CD4-positive, CD25-positive, alpha-beta regulatory T cell (primary cell): ENCODE measurements at regions not wholly inside any gene's neighbourhood (a gene's known extent, or its start where the extent isn't known, plus 50 kb on each side); places are given as distances from the start of the nearest gene placed in this dataset.
"Not testable (repeated sequence)": the region's sequence is repeated elsewhere in the genome, so short reads cannot be mapped to it uniquely, and the experiment has no call there.

Experiments used
- ATAC-seq, 2 donors: fragments of 150-1000 bp; cut with Tn5 transposase; one replicate each; pipeline ENCODE4 v1.10.0; 2021; ENCODE audit warnings: low read depth in 2 of 2, moderate number of reproducible peaks in 2 of 2, moderate library complexity in 1 of 2
- DNase-seq, 3 donors: peaks; one replicate each; pipeline versions ENCODE4 v3.0.0 to v3.0.0-alpha.2; 2012 to 2022; ENCODE audit warnings: mixed read lengths in 1 of 3
- H3K27ac ChIP-seq: one replicate; pipeline ENCODE4 v1.7.0; 2013; ENCODE audit warnings: mild to moderate bottlenecking, low read length; ENCODE audit not compliant: insufficient read depth, poor library complexity, severe bottlenecking
- H3K27me3 ChIP-seq: one replicate; pipeline ENCODE4 v1.7.0; 2013; ENCODE audit warnings: low read length; ENCODE audit not compliant: control insufficient read depth, insufficient read depth
- H3K36me3 ChIP-seq: one replicate; pipeline ENCODE4 v1.7.0; 2013; ENCODE audit warnings: mild to moderate bottlenecking, low read length, moderate library complexity; ENCODE audit not compliant: control insufficient read depth, insufficient read depth
- H3K4me1 ChIP-seq: 2 replicates; pipeline ENCODE4 v1.7.0; 2013; ENCODE audit warnings: mild to moderate bottlenecking, low read length; ENCODE audit not compliant: insufficient read depth, control insufficient read depth, poor library complexity, severe bottlenecking
- H3K4me3 ChIP-seq: one replicate; pipeline ENCODE4 v1.7.0; 2013; ENCODE audit warnings: low read depth, mild to moderate bottlenecking, low read length, moderate library complexity
- H3K9me3 ChIP-seq, 2 experiments: 1 replicate in 1 of 2; 2 replicates in 1 of 2; pipeline ENCODE4 v1.7.0; 2013; ENCODE audit warnings: low read length in 2 of 2, mild to moderate bottlenecking in 1 of 2, moderate library complexity in 1 of 2; ENCODE audit not compliant: control insufficient read depth in 2 of 2
- H3K27ac Mint-ChIP-seq, 3 donors: one replicate each; pipeline ENCODE4 v1.8.0; 2020 to 2022; ENCODE audit warnings: mild to moderate bottlenecking in 3 of 3, mixed read lengths in 3 of 3, moderate library complexity in 2 of 3
- H3K27me3 Mint-ChIP-seq: one replicate; pipeline ENCODE4 v1.8.0; 2022; ENCODE audit warnings: mild to moderate bottlenecking, mixed read lengths
- H3K36me3 Mint-ChIP-seq: one replicate; pipeline ENCODE4 v1.8.0; 2020; ENCODE audit warnings: mixed read lengths
- H3K4me1 Mint-ChIP-seq, 4 donors: one replicate each; pipeline ENCODE4 v1.8.0; 2020 to 2022; ENCODE audit warnings: mixed read lengths in 4 of 4, mild to moderate bottlenecking in 1 of 4
- H3K4me3 Mint-ChIP-seq, 4 donors: one replicate each; pipeline ENCODE4 v1.8.0; 2020 to 2022; ENCODE audit warnings: mild to moderate bottlenecking in 4 of 4, mixed read lengths in 4 of 4, moderate library complexity in 3 of 4
- H3K9me3 Mint-ChIP-seq, 7 donors: one replicate each; pipeline ENCODE4 v1.8.0; 2020 to 2022; ENCODE audit warnings: mixed read lengths in 7 of 7, mild to moderate bottlenecking in 3 of 7, moderate library complexity in 2 of 7

DNA sequence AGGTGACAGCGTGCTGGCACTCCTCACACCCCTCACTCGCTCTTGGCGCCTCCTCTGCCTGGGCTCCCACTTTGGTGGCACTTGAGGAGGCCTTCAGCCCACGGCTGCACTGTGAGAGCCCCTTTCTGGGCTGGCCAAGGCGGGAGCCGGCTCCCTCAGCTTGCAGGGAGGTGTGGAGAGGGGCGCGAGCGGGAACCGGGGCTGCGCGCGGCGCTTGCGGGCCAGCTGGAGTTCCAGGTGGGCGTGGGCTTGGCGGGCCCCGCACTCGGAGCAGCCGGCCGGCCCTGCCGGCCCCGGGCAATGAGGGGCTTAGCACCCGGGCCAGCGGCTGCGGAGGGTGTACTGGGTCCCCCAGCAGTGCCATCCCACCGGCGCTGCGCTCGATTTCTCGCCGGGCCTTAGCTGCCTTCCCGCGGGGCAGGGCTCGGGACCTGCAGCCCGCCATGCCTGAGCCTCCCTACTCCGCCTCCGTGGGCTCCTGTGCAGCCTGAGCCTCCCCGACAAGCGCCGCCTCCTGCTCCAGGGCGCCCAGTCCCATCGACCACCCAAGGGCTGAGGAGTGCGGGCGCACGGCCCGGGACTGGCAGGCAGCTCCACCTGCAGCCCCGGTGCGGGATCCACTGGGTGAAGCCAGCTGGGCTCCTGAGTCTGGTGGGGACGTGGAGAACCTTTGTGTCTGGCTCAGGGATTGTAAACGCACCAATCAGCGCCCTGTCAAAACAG, 247.7 kb upstream of the SLIT2 start:
- H3K36me3 Mint-ChIP-seq, H3K4me3 Mint-ChIP-seq, H3K4me1 Mint-ChIP-seq, H3K36me3 ChIP-seq, DNase-seq, H3K27ac ChIP-seq, H3K9me3 ChIP-seq, H3K27me3 Mint-ChIP-seq, H3K27ac Mint-ChIP-seq, H3K4me3 ChIP-seq, H3K27me3 ChIP-seq, H3K4me1 ChIP-seq, ATAC-seq: not testable (repeated sequence)
- H3K9me3 Mint-ChIP-seq: peaks cover 0 to 23% (median 10%) of the 10 kb centered on the region in 7 donors

DNA sequence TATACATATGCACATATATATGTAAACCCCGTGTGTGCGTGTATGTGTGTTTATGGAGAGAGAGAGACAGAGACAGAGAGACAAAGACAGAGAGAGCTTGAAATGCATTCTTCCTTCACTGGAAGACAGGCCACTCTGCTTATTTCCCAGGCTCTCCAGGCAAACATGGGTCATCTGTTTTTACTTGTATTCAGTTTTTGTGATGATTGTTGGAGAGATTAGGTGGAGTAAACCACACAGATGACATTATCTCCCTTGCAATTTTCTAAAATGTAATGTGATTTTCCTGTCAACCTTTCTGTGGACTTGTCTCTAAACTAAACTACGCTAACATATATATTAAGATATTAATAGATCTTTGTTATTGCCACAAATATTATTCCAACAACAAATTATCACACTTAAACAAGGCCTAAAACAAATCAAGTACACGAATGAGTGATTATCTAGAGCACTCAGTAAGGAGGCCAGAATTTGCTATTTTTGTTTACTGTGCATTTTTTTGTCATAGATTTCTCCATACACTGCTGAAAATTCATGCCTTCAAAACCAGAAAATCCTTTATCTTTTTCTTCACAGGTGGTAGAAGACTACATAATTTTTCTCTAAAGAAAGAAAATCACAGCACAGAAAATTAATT, 251.8 kb upstream of the SLIT2 start:
- Mint-ChIP-seq H3K4me1 (no peaks in the 10 kb centered on the region), H3K36me3 (no peaks in the 10 kb centered on the region), H3K27me3 (no peaks in the 10 kb centered on the region), H3K27ac (no peak overlapping the region), H3K4me3 (no peak overlapping the region), H3K9me3 (peaks cover 0 to 20% (median 5%) of the 10 kb centered on the region in 7 donors)
- H3K27ac ChIP-seq: no peak overlapping the region
- H3K9me3 ChIP-seq: peaks cover 0 to under 1% of the 10 kb centered on the region in 2 experiments
- H3K4me3 ChIP-seq: no peak overlapping the region
- DNase-seq: no peak
- no peaks in the 10 kb centered on the region for H3K36me3 ChIP-seq
- no peaks in the 10 kb centered on the region for H3K4me1 ChIP-seq
- ATAC-seq: no peak
- H3K27me3 ChIP-seq: no peaks in the 10 kb centered on the region

DNA sequence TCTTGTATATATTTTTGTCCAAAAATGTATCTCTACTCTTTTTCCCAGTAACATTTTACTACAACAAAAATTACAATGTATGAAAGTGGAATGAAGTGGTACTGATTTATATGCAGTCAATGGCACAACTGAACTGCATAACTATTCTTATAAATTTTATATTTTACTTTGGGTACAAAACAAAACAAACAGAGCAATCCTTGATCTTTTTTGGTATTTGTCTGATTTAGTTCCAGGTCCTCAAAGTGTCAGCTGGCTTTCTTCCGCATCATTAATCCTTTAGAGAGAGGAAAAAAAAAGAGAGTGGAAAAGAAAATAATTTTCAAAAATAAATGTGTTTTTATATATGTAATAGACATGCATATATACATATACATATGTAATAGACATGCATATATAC, 252.4 kb upstream of the SLIT2 start:
- Mint-ChIP-seq H3K36me3 (no peaks in the 10 kb centered on the region), H3K27me3 (no peaks in the 10 kb centered on the region), H3K4me3 (no peak overlapping the region), H3K4me1 (no peaks in the 10 kb centered on the region), H3K27ac (no peak overlapping the region), H3K9me3 (peaks cover 0 to 18% (median 5%) of the 10 kb centered on the region in 7 donors)
- H3K9me3 ChIP-seq: no peaks in the 10 kb centered on the region
- no peaks in the 10 kb centered on the region for H3K4me1 ChIP-seq
- no peaks in the 10 kb centered on the region for H3K27me3 ChIP-seq
- H3K36me3 ChIP-seq: no peaks in the 10 kb centered on the region
- ATAC-seq (no peak), DNase-seq (no peak)
- no peak overlapping the region for H3K4me3 ChIP-seq
- no peak overlapping the region for H3K27ac ChIP-seq

DNA sequence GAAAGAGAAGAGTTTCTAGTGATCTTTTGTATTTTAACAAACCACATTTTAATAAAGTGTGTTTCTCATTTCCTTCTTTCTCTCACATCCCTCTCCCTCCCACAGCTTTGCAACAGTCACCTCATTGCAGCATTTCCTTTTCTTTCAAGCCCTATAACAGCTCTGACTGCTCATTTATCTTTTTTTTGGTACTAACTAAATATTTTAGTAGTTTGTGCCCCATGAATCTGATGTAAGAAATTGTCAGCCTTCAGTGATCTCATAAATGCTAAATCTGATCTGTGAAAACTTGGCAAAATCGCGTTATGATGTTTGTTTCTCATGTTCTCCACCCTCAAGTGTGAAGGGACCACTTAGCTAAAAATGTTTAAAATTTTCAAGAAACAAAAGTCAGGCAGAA, 258.5 kb upstream of the SLIT2 start:
- Histone ChIP-seq H3K9me3 (no peaks in the 10 kb centered on the region), H3K27ac (no peak overlapping the region), H3K4me1 (no peaks in the 10 kb centered on the region), H3K36me3 (no peaks in the 10 kb centered on the region), H3K27me3 (no peaks in the 10 kb centered on the region), H3K4me3 (no peak overlapping the region)
- no peak for DNase-seq
- no peak for ATAC-seq
- H3K9me3 Mint-ChIP-seq: peaks cover 0 to 29% (median 3%) of the 10 kb centered on the region in 7 donors
- no peak overlapping the region for H3K27ac Mint-ChIP-seq
- peaks cover 0 to 4% (median 0%) of the 10 kb centered on the region in 4 donors for H3K4me1 Mint-ChIP-seq
- H3K36me3 Mint-ChIP-seq: no peaks in the 10 kb centered on the region
- no peak overlapping the region for H3K4me3 Mint-ChIP-seq
- no peaks in the 10 kb centered on the region for H3K27me3 Mint-ChIP-seq

DNA sequence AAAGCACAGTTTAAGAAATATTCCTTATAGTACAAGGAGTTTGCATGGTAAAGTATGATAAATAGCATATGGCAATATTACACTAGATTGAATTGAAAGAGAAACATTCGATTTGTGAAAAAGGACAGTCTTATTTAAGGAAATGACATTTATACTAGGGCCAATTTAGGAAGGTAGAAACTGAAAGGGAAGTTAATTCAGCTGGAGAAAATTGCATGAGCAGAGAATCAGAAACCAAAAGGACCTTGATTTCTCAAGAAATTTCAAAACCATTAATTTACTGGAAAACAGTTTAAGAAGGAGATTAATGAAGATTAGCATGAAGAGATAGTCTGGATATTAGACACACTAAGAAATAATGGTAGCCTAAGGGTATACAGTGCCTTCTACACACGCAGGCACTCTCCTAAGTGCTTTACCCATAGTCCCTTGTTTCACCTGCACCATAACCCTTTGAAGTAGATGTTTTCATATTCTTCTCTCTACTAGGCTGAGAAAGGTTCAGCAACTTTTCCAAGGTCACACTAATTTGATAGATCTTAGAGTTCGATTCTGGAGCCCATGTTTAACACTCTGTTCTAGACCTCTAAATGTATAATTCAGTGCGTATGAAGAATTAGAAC, 259.1 kb upstream of the SLIT2 start:
- DNase-seq: no peak
- Mint-ChIP-seq H3K4me3 (no peak overlapping the region), H3K4me1 (peaks cover 0 to 4% (median 0%) of the 10 kb centered on the region in 4 donors), H3K36me3 (no peaks in the 10 kb centered on the region), H3K27me3 (no peaks in the 10 kb centered on the region), H3K9me3 (peaks cover 0 to 35% (median 6%) of the 10 kb centered on the region in 7 donors), H3K27ac (no peak overlapping the region)
- H3K27ac ChIP-seq: no peak overlapping the region
- no peaks in the 10 kb centered on the region for H3K9me3 ChIP-seq
- ATAC-seq: no peak
- H3K27me3 ChIP-seq: no peaks in the 10 kb centered on the region
- H3K4me1 ChIP-seq: no peaks in the 10 kb centered on the region
- H3K4me3 ChIP-seq: no peak overlapping the region
- no peaks in the 10 kb centered on the region for H3K36me3 ChIP-seq

DNA sequence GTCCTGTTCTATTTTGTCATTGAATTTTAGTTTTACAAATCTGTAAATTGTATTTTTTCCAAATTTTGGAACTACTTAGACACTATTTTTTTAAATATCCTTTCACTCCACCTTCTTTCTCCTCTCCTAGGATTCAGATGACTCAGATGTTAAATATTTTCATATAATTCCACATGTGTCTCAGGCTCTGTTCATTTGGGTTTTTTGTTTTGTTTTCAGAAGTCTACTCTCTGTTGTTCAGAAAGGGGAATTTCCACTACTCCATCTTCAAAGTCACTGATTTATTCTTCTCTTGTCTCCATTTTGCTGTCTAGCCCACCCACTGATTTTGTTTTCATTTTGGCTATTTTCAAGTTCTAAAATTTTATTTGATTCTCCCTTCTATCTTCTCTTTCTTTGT, 264.0 kb upstream of the SLIT2 start:
- Histone ChIP-seq H3K4me1 (no peaks in the 10 kb centered on the region), H3K4me3 (no peak overlapping the region), H3K9me3 (no peaks in the 10 kb centered on the region), H3K36me3 (no peaks in the 10 kb centered on the region), H3K27me3 (no peaks in the 10 kb centered on the region), H3K27ac (no peak overlapping the region)
- peak overlapping the region in 1 of 4 donors; percentile 61 for H3K4me3 Mint-ChIP-seq
- DNase-seq (no peak), ATAC-seq (no peak)
- H3K9me3 Mint-ChIP-seq: peaks cover 5 to 44% (median 9%) of the 10 kb centered on the region in 7 donors
- H3K27me3 Mint-ChIP-seq: no peaks in the 10 kb centered on the region
- H3K27ac Mint-ChIP-seq: no peak overlapping the region
- H3K4me1 Mint-ChIP-seq: peaks cover 0 to 4% (median 0%) of the 10 kb centered on the region in 4 donors
- H3K36me3 Mint-ChIP-seq: no peaks in the 10 kb centered on the region

DNA sequence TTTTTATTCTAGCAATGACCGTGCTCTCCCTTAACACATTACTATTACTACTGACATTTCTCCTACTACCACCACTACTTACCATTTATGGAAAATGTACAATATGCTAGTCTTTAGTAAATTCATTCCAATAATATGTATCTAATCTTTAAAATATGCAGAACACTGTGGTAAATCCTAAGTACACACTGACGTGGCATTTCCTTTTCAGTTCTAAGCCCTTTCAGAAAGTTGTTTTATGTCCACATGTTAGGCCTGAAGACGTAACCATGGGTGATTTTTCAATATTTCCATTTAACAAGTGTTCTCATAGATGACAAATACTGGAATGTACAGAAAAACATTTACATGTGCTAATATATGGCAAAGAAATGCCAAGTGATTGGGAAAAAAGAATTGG, 268.6 kb upstream of the SLIT2 start:
- ATAC-seq (no peak), DNase-seq (no peak)
- Histone ChIP-seq H3K4me3 (no peak overlapping the region), H3K4me1 (no peaks in the 10 kb centered on the region), H3K27me3 (no peaks in the 10 kb centered on the region), H3K27ac (no peak overlapping the region), H3K36me3 (no peaks in the 10 kb centered on the region), H3K9me3 (peaks cover 0 to 15% of the 10 kb centered on the region in 2 experiments)
- Mint-ChIP-seq H3K9me3 (peaks cover 5 to 44% (median 15%) of the 10 kb centered on the region in 7 donors), H3K4me3 (no peak overlapping the region), H3K4me1 (no peaks in the 10 kb centered on the region), H3K27ac (no peak overlapping the region), H3K36me3 (no peaks in the 10 kb centered on the region), H3K27me3 (no peaks in the 10 kb centered on the region)
